Endodermal cell (in vitro differentiated cells): ENCODE measurements at regions not wholly inside any gene's neighbourhood (a gene's known extent, or its start where the extent isn't known, plus 50 kb on each side); places are given as distances from the start of the nearest gene placed in this dataset.

ENCODE experiments used
- DNase-seq: peaks from one replicate; pipeline ENCODE4 v3.0.0-alpha.2; 2017
- H3K27ac ChIP-seq: 2 replicates; pipeline ENCODE4 v1.5.1; 2013; ENCODE audit warnings: mild to moderate bottlenecking, low read depth, low read length, moderate library complexity
- H3K27me3 ChIP-seq: 2 replicates; pipeline ENCODE4 v1.6.1; 2013; ENCODE audit warnings: mild to moderate bottlenecking, low read length, moderate library complexity; ENCODE audit not compliant: insufficient read depth, control insufficient read depth, poor library complexity, severe bottlenecking
- H3K36me3 ChIP-seq: 2 replicates; pipeline ENCODE4 v1.7.0; 2013; ENCODE audit warnings: mild to moderate bottlenecking, low read length, moderate library complexity; ENCODE audit not compliant: control insufficient read depth, insufficient read depth
- H3K4me1 ChIP-seq: one replicate; pipeline ENCODE4 v1.7.0; 2013; ENCODE audit warnings: low read length; ENCODE audit not compliant: control insufficient read depth, insufficient read depth
- H3K4me3 ChIP-seq: 2 replicates; pipeline ENCODE4 v1.5.1; 2013; ENCODE audit warnings: mild to moderate bottlenecking, low read length, moderate library complexity
- H3K9ac ChIP-seq: 2 replicates; pipeline ENCODE4 v1.6.1; 2013; ENCODE audit warnings: mild to moderate bottlenecking, low read length, moderate library complexity; ENCODE audit not compliant: poor library complexity, severe bottlenecking; ENCODE audit errors: extremely low read depth
- H3K9me3 ChIP-seq: 2 replicates; pipeline ENCODE4 v1.6.1; 2013; ENCODE audit warnings: mild to moderate bottlenecking, low read length, moderate library complexity; ENCODE audit not compliant: control insufficient read depth
- H3K27ac Mint-ChIP-seq: 2 replicates; pipeline ENCODE4 v1.8.0; 2020; ENCODE audit warnings: mixed read lengths
- H3K27me3 Mint-ChIP-seq: 2 replicates; pipeline ENCODE4 v1.8.0; 2021; ENCODE audit warnings: mild to moderate bottlenecking, mixed read lengths; ENCODE audit not compliant: insufficient read depth
- H3K36me3 Mint-ChIP-seq: 2 replicates; pipeline ENCODE4 v1.8.0; 2020; ENCODE audit warnings: low read depth, mixed read lengths
- H3K4me1 Mint-ChIP-seq: 2 replicates; pipeline ENCODE4 v1.8.0; 2020; ENCODE audit warnings: mixed read lengths
- H3K4me3 Mint-ChIP-seq: 2 replicates; pipeline ENCODE4 v1.8.0; 2020; ENCODE audit warnings: mild to moderate bottlenecking, moderate library complexity, mixed read lengths
- H3K9me3 Mint-ChIP-seq: 2 replicates; pipeline ENCODE4 v1.8.0; 2020; ENCODE audit warnings: mild to moderate bottlenecking, mixed read lengths
- WGBS, 2 experiments: methylation state at CpG; one replicate each; pipeline versions ENCODE4 v1.1.5 to v1.1.7; 2013; ENCODE audit warnings: missing lambda C conversion rate in 2 of 2, mixed read lengths in 1 of 2; ENCODE audit not compliant: insufficient coverage in 1 of 2, insufficient read length in 1 of 2; 5-methylcytosine and 5-hydroxymethylcytosine counted together
- TF ChIP-seq, protein P1 (sequence below): fragments of 200-600 bp; sonication (generic); conservative IDR thresholded peaks from 2 replicates; pipeline ENCODE4 v1.5.0; 2021; ENCODE audit warnings: antibody characterized with exemption, mild to moderate bottlenecking

DNA sequence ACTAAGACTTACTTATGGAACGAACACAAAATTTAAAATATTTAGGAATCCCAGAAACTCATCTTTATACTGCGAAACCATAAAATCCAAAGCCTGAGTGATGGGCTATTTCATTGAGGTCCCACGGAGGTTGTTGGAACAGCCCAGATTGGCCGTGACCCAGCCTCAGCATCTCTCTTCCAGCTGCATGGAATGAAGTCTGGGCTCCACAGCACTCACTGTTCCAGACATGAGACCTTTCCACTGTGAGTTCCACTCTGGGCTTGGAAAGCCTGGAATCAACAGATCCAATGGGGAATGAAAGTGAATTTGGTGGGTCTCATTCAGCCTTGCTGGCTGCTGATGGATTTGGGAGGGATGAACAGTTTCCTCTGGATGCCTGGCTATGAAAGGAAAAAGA lies 184.9 kb downstream of the EMX2 start:
- Mint-ChIP-seq H3K27me3 (peaks cover 50% of the 10 kb centered on the region), H3K4me1 (peaks cover 5% of the 10 kb centered on the region), H3K9me3 (peaks cover 7% of the 10 kb centered on the region), H3K36me3 (no peaks in the 10 kb centered on the region), H3K4me3 (no peak overlapping the region), H3K27ac (no peak overlapping the region)
- H3K9me3 ChIP-seq = no peaks in the 10 kb centered on the region
- no peak overlapping the region for H3K9ac ChIP-seq
- WGBS, 2 experiments = 88 to 100% methylated on average over 3 to 4 of the region's 4 CpGs
- H3K4me3 ChIP-seq = no peak overlapping the region
- no peak overlapping the region for H3K27ac ChIP-seq
- H3K27me3 ChIP-seq = peaks cover 23% of the 10 kb centered on the region
- DNase-seq = no peak
- TF ChIP-seq, protein P1, sequence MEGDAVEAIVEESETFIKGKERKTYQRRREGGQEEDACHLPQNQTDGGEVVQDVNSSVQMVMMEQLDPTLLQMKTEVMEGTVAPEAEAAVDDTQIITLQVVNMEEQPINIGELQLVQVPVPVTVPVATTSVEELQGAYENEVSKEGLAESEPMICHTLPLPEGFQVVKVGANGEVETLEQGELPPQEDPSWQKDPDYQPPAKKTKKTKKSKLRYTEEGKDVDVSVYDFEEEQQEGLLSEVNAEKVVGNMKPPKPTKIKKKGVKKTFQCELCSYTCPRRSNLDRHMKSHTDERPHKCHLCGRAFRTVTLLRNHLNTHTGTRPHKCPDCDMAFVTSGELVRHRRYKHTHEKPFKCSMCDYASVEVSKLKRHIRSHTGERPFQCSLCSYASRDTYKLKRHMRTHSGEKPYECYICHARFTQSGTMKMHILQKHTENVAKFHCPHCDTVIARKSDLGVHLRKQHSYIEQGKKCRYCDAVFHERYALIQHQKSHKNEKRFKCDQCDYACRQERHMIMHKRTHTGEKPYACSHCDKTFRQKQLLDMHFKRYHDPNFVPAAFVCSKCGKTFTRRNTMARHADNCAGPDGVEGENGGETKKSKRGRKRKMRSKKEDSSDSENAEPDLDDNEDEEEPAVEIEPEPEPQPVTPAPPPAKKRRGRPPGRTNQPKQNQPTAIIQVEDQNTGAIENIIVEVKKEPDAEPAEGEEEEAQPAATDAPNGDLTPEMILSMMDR = no peak
- no peaks in the 10 kb centered on the region for H3K36me3 ChIP-seq
- no peaks in the 10 kb centered on the region for H3K4me1 ChIP-seq

DNA sequence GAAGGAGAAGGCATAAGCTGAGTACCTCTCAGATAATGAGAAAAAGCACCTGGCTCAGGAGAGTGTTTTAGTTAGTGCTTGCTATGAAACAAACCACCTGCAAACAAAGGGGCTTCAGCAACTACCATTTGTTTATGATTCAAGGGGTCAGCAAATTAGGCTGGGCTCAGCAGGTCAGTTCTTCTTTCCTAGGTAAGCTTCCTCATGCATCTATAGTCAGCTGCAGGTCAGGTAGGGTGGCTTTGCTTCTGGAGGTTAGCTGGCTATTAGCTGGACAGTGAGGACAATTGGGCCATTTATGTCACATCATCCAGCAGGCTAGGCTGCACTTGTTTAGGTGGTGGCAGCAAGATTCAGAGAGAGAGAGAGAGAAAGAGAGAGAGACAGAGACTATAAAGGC lies 185.5 kb downstream of the EMX2 start:
- Histone ChIP-seq H3K9me3 (no peaks in the 10 kb centered on the region), H3K27ac (no peak overlapping the region), H3K36me3 (no peaks in the 10 kb centered on the region), H3K9ac (no peak overlapping the region), H3K27me3 (peaks cover 18% of the 10 kb centered on the region), H3K4me1 (no peaks in the 10 kb centered on the region), H3K4me3 (no peak overlapping the region)
- TF ChIP-seq, protein P1 = no peak
- Mint-ChIP-seq H3K27me3 (peaks cover 46% of the 10 kb centered on the region), H3K27ac (no peak overlapping the region), H3K36me3 (no peaks in the 10 kb centered on the region), H3K4me3 (no peak overlapping the region), H3K9me3 (peaks cover 7% of the 10 kb centered on the region), H3K4me1 (peaks cover 5% of the 10 kb centered on the region)
- no peak for DNase-seq

DNA sequence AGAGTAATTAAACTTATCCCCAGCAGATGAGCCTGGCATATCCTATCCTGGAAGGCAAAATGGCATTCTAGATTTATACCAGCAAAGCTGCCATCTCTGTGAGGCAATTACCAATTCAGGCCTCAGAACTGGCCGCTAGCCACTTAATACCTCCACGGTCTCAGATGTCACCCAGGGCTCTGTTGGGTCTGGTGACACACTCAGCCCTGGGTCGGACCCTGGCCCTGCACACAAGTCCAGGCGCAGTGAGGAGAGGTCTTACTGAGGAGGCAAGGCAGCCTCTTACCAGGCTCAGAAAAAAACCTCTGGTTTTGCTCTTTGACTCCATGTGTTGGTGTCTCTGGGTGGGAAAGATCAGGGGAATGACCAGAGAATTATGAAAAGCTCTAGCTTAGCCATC lies 186.6 kb downstream of the EMX2 start:
- Histone ChIP-seq H3K4me3 (no peak overlapping the region), H3K4me1 (no peaks in the 10 kb centered on the region), H3K27ac (no peak overlapping the region), H3K9me3 (no peaks in the 10 kb centered on the region), H3K9ac (no peak overlapping the region), H3K36me3 (no peaks in the 10 kb centered on the region), H3K27me3 (peaks cover 26% of the 10 kb centered on the region)
- Mint-ChIP-seq H3K27me3 (peaks cover 53% of the 10 kb centered on the region), H3K9me3 (peaks cover 4% of the 10 kb centered on the region), H3K36me3 (no peaks in the 10 kb centered on the region), H3K4me1 (peaks cover 7% of the 10 kb centered on the region), H3K4me3 (no peak overlapping the region), H3K27ac (no peak overlapping the region)
- no peak for DNase-seq
- 89 to 95% methylated on average over 4 of the region's 4 CpGs for whole genome bisulfite sequencing, 2 experiments
- TF ChIP-seq, protein P1 = no peak
